ENCODE measurements at regions not wholly inside any gene's neighbourhood (a gene's known extent, or its start where the extent isn't known, plus 50 kb on each side); places are given as distances from the start of the nearest gene placed in this dataset.

DNA sequence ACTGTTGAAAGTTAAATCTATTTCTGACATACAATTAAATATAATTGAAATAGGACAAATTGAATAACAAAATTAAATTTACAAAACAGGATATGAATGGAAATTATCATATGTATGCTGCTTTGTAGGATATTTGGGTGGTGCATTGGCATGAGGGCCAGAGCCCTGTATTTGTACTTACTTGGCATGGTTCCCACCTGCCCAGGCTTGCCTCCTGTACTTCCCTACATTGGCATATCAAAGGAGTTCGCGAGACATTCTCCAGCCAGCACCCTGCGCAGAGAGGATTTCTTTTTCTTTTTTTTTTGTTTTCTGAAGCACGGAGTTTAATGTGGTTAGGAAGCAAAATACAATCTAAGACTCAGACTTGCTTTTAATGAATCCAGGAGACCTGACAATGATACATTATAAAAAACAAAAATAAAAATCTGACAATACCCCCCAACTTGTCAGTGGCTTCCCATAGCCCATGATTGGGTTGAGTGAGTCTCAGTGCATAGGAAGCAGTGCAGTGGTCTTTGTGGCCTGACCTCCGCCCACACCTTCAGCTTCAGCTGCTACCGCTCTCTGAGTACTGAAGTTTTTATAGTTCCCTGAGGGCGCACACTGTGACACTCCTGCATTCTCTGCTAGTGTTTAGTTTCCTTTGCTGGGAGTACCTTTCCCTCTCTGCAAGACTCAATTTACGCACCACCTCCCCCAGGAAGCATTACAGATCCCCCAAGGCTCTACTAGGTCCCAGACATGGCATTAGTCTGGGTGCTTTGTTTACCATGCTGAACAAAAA is 440.8 kb downstream of the UTRN start:
- Mint-ChIP-seq H3K27me3 (ENCODE audit: low read depth) (no peaks in the 10 kb centered on the region), H3K4me1 (ENCODE audit: low read depth) (peaks cover 31% of the 10 kb centered on the region), H3K36me3 (ENCODE audit: insufficient read depth) (peaks cover 25% of the 10 kb centered on the region), H3K9me3 (no peaks in the 10 kb centered on the region), H3K4me3 (no peak overlapping the region)
- ATAC-seq (peak; percentile 55 to 62), DNase-seq (no peak)

- Mint-ChIP-seq H3K4me3 (no peak overlapping the region), H3K9me3 (no peaks in the 10 kb centered on the region), H3K4me1 (ENCODE audit: low read depth) (peaks cover 21% of the 10 kb centered on the region), H3K27me3 (ENCODE audit: low read depth) (no peaks in the 10 kb centered on the region), H3K36me3 (ENCODE audit: insufficient read depth) (peaks cover 27% of the 10 kb centered on the region)
- no peak for DNase-seq
- ATAC-seq: no peak
Observed at GRCh38 chr6:144728804-144729203, 443.7 kb downstream of the UTRN start.

DNA sequence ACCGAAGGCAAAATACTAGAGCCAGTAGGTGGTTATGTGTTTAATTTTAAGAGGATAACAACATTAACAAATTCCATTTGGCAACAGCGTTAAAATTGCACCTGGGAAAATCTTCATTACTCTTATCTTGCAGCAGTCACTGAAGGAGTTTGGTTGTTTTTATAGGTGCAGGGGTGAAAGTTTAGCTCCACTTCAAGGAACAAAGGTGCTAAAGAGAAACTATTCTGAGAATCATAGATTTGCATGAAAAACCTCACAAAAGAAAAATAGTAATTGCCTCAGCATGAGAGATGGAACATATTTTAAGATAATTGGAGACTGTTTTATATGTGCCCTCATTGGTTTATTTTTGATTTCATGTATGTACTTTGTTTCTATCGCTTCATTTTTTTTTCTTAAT is 444.4 kb downstream of the UTRN start:
- Mint-ChIP-seq H3K36me3 (ENCODE audit: insufficient read depth) (peaks cover 33% of the 10 kb centered on the region), H3K9me3 (no peaks in the 10 kb centered on the region)

DNA sequence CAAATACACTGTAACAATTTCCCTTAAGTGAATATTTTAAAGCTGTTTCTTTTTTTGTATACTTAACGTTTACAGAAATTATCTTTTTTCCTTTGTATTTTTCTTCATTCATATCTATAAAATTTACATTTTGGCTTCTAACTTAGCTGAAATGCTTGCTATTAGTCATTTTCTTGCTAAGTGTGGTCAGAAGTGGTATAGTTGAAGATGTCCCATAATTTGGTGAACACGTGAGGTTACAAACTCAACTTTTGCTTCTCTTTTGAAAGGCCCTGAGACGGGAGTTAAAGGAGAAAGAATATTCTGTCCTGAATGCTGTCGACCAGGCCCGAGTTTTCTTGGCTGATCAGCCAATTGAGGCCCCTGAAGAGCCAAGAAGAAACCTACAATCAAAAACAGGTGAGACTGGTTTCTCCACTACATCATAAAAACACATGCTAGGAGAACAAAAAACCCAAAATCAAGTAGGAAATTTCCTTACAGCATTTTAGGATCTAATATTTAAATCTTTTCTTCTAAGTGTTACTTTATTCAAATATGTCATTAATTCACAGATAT is 445.0 kb downstream of the UTRN start:
- Mint-ChIP-seq H3K36me3 (ENCODE audit: insufficient read depth) (peaks cover 36% of the 10 kb centered on the region), H3K4me3 (no peak overlapping the region), H3K9me3 (no peaks in the 10 kb centered on the region), H3K4me1 (ENCODE audit: low read depth) (peaks cover 19% of the 10 kb centered on the region), H3K27me3 (ENCODE audit: low read depth) (no peaks in the 10 kb centered on the region)
- DNase-seq (no peak), ATAC-seq (no peak)

More for the DNA sequence above, 444.4 kb downstream of the UTRN start:
- H3K4me3 Mint-ChIP-seq: no peak overlapping the region
- DNase-seq (no peak), ATAC-seq (no peak)
- H3K27me3 Mint-ChIP-seq (ENCODE audit: low read depth): no peaks in the 10 kb centered on the region
- H3K4me1 Mint-ChIP-seq (ENCODE audit: low read depth): peaks cover 21% of the 10 kb centered on the region

DNA sequence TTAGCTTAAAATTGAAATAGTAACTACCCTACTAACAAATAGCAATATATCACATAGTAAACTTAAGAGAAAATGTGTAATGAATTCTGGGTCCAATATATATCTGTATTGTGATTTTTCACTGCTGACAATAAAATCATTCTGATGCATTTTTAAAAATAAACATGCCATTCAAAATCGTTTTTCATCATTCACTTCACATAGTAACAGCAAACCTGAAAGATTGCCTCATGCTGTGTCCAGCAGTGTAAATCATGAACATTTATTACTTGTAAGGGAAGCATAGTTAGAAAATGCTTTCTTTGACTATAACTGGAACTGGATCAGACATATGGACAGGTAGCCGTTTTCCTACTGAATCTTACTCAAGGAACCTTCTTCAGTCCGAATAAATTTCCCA is 446.1 kb downstream of the UTRN start:
- ATAC-seq (no peak), DNase-seq (no peak)
- H3K4me1 Mint-ChIP-seq (ENCODE audit: low read depth): peaks cover 13% of the 10 kb centered on the region
- H3K27me3 Mint-ChIP-seq (ENCODE audit: low read depth): no peaks in the 10 kb centered on the region
- H3K36me3 Mint-ChIP-seq (ENCODE audit: insufficient read depth): peaks cover 40% of the 10 kb centered on the region
- H3K9me3 Mint-ChIP-seq: no peaks in the 10 kb centered on the region
- H3K4me3 Mint-ChIP-seq: no peak overlapping the region

- Mint-ChIP-seq H3K27me3 (ENCODE audit: low read depth) (no peaks in the 10 kb centered on the region), H3K9me3 (no peaks in the 10 kb centered on the region), H3K36me3 (ENCODE audit: insufficient read depth) (peaks cover 50% of the 10 kb centered on the region), H3K4me3 (no peak overlapping the region), H3K4me1 (ENCODE audit: low read depth) (no peaks in the 10 kb centered on the region)
- DNase-seq (no peak), ATAC-seq (no peak)
Observed at GRCh38 chr6:144736763-144737162, 451.6 kb downstream of the UTRN start.

- Mint-ChIP-seq H3K9me3 (no peaks in the 10 kb centered on the region), H3K27me3 (ENCODE audit: low read depth) (no peaks in the 10 kb centered on the region), H3K4me3 (no peak overlapping the region), H3K36me3 (ENCODE audit: insufficient read depth) (peaks cover 48% of the 10 kb centered on the region), H3K4me1 (ENCODE audit: low read depth) (no peaks in the 10 kb centered on the region)
- ATAC-seq (no peak), DNase-seq (no peak)
Observed at GRCh38 chr6:144737998-144738397, 452.9 kb downstream of the UTRN start.

GRCh38 chr6:144739873-144740272 is 454.7 kb downstream of the UTRN start:
- Mint-ChIP-seq H3K27me3 (ENCODE audit: low read depth) (no peaks in the 10 kb centered on the region), H3K4me1 (ENCODE audit: low read depth) (no peaks in the 10 kb centered on the region), H3K36me3 (ENCODE audit: insufficient read depth) (peaks cover 35% of the 10 kb centered on the region), H3K4me3 (no peak overlapping the region), H3K9me3 (no peaks in the 10 kb centered on the region)
- ATAC-seq: no peak
- no peak for DNase-seq

- no peaks in the 10 kb centered on the region for H3K27me3 Mint-ChIP-seq (ENCODE audit: low read depth)
- no peak overlapping the region for H3K4me3 Mint-ChIP-seq
- no peaks in the 10 kb centered on the region for H3K4me1 Mint-ChIP-seq (ENCODE audit: low read depth)
- H3K36me3 Mint-ChIP-seq (ENCODE audit: insufficient read depth): peaks cover 25% of the 10 kb centered on the region
- DNase-seq (no peak), ATAC-seq (no peak)
- H3K9me3 Mint-ChIP-seq: no peaks in the 10 kb centered on the region
Observed at GRCh38 chr6:144741659-144742058, 456.5 kb downstream of the UTRN start.

DNA sequence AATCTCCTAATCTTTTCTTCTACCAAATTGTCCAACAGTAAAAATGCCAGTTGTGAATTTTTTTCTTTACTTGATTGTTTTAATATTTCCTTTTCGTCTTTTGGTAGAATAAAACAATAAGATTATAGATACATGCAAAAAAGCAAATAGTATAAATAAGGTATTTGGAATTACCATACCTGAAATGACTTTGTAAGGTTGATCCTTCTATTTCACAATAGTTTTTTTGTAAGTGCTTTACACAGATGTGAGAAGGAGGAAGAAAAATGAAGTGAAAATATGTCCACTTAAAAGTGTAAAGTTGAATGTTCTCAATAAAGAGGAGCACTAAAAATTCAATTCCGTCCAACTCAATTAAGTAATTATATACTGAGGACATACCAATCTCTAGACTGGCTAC is 457.6 kb downstream of the UTRN start:
- no peak for DNase-seq
- no peaks in the 10 kb centered on the region for H3K27me3 Mint-ChIP-seq (ENCODE audit: low read depth)
- H3K9me3 Mint-ChIP-seq: no peaks in the 10 kb centered on the region
- no peak for ATAC-seq
- H3K4me3 Mint-ChIP-seq: no peak overlapping the region
- peaks cover 2% of the 10 kb centered on the region for H3K4me1 Mint-ChIP-seq (ENCODE audit: low read depth)
- peaks cover 19% of the 10 kb centered on the region for H3K36me3 Mint-ChIP-seq (ENCODE audit: insufficient read depth)

DNA sequence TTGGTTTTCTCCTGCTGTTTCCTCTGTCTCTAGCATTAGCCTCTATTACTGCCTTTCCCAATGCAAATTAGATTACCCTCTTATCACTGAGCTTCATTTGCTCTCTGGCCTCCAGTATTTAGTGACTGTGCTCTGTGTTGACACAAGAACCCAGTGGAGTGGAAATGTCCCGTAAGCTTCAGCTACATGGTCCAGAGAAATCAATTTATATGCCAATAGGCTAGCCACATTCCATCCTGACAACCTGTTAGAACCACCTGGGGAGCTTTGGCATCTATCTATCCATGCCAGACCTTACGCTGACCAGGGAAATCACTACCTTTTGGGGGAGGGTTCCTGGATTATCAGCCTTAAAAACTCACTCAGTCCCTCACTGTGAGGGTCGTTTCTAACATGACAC is 459.6 kb downstream of the UTRN start:
- DNase-seq (no peak), ATAC-seq (no peak)
- Mint-ChIP-seq H3K9me3 (no peaks in the 10 kb centered on the region), H3K4me1 (ENCODE audit: low read depth) (peaks cover 2% of the 10 kb centered on the region), H3K4me3 (no peak overlapping the region), H3K27me3 (ENCODE audit: low read depth) (no peaks in the 10 kb centered on the region), H3K36me3 (ENCODE audit: insufficient read depth) (peaks cover 17% of the 10 kb centered on the region)

DNA sequence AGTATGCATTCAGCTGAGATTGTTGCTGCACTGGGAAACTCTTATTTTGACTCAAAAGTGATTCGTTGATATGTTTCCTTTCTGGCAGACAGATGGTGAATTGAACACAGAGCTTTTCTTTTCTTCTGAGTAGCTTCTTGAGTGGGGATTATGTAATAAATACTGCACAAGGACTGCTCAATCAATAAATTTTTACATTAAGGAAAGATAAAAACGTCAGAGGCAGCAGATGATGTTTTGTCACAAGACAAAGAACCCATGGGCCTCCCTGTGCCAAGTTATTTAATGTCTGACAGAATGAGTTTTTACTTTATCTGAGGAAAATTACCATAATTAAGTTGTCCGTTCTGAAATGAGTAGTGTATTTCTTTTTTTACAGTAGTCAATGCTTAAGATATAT is 460.3 kb downstream of the UTRN start:
- H3K36me3 Mint-ChIP-seq (ENCODE audit: insufficient read depth): peaks cover 20% of the 10 kb centered on the region
- no peaks in the 10 kb centered on the region for H3K27me3 Mint-ChIP-seq (ENCODE audit: low read depth)
- H3K4me3 Mint-ChIP-seq: no peak overlapping the region
- no peaks in the 10 kb centered on the region for H3K9me3 Mint-ChIP-seq
- H3K4me1 Mint-ChIP-seq (ENCODE audit: low read depth): peaks cover 2% of the 10 kb centered on the region
- no peak for DNase-seq
- no peak for ATAC-seq

DNA sequence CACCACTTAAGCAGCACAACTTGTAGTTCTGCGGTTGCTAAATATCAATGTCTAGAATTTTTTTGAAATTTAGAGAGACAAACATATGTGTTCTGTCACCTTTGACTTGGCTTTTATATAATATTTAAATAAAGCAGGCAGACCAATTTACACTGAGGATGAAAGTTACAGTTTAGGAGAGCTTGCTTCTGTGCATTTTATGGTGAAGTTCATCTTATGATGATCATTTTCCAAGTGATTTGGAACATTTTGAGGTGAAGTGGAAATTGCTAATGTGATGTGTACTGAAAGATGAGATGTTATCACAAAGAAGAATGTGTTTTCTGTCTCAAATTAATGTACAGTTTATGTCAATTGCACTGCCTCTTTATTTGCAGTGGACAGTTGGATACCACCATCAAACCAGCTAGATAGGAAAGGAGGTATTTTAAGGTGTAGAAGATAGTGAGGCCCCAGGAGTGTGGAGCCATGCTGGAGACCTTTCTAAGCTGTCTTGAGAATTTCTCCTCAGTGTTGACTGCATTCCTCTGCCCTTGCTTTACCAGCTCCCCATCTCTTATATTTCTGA is 461.9 kb downstream of the UTRN start:
- ATAC-seq (no peak), DNase-seq (no peak)
- peaks cover 2% of the 10 kb centered on the region for H3K4me1 Mint-ChIP-seq (ENCODE audit: low read depth)
- no peaks in the 10 kb centered on the region for H3K27me3 Mint-ChIP-seq (ENCODE audit: low read depth)
- H3K9me3 Mint-ChIP-seq: no peaks in the 10 kb centered on the region
- no peak overlapping the region for H3K4me3 Mint-ChIP-seq
- peaks cover 24% of the 10 kb centered on the region for H3K36me3 Mint-ChIP-seq (ENCODE audit: insufficient read depth)

DNA sequence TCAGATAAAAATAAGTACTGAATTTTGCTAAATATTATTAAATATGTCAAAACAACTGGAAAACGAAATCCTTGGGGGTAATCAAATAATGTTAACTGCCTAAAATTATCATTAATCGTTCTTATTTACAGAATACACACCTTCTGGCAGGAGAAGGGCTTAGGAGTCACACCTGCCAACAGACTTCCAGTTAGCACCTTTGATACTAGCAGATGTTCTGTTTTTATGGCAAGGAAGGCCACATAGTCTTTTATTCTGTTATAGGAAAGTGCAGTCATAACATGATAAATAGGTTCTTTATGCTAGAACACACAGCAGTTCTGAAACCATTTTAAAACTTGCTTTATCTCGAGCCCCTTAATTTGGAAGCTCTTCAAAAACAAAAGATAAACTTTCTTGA is 464.1 kb downstream of the UTRN start:
- Mint-ChIP-seq H3K4me3 (no peak overlapping the region), H3K4me1 (ENCODE audit: low read depth) (peaks cover 2% of the 10 kb centered on the region), H3K36me3 (ENCODE audit: insufficient read depth) (peaks cover 35% of the 10 kb centered on the region), H3K27me3 (ENCODE audit: low read depth) (no peaks in the 10 kb centered on the region), H3K9me3 (no peaks in the 10 kb centered on the region)
- ATAC-seq (no peak), DNase-seq (no peak)

DNA sequence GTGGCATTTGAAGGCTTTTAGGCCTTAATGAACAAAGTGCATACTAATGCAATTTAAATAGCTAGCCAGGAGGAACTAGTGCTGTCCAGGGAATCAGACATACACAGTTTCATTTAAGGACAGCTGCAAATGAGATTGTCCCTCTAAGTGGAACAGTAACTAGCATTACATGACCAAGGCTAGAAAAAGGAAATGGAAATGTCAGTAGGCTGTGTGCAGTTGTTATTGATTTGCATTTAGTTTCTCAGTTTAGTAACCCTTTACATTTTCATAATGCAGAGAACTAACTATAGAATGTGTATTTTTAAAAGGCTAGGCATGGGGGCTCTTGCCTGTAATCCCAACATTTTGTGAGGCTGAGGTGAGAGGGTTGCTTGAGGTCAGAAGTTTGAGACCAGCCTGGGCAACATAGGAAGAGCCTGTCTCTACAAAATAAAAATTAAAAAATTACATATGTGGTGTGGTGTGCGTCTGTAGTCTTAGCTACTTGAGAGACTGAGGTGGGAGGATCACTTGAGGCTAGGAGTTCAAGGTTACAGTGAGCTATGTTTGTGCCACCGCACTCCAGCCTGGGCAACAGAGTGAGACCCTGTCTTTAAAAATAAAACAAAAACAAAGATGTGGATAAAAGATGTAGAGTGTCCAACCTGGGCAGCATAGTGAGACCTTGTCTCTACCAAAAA is 468.0 kb downstream of the UTRN start:
- H3K36me3 Mint-ChIP-seq (ENCODE audit: insufficient read depth): peaks cover 30% of the 10 kb centered on the region
- H3K27me3 Mint-ChIP-seq (ENCODE audit: low read depth): no peaks in the 10 kb centered on the region
- ATAC-seq (no peak), DNase-seq (no peak)
- H3K4me1 Mint-ChIP-seq (ENCODE audit: low read depth): no peaks in the 10 kb centered on the region
- H3K9me3 Mint-ChIP-seq: no peaks in the 10 kb centered on the region
- no peak overlapping the region for H3K4me3 Mint-ChIP-seq

Measured in activated T-cell treated with anti-CD3 and anti-CD28 coated beads, Interleukin-2, amount 50 U/mL, for 4 hours (primary cell).